Urothelium cell line (cell line): ENCODE measurements at regions not wholly inside any gene's neighbourhood (a gene's known extent, or its start where the extent isn't known, plus 50 kb on each side); places are given as distances from the start of the nearest gene placed in this dataset.

Experiments used
- DNase-seq: peaks from one replicate; pipeline ENCODE4 v3.0.0; 2011; ENCODE audit warnings: low spot score, mixed read lengths
- FAIRE-seq: peaks from 2 replicates; lab custom pipeline; 2011; peaks lifted over from hg19 to GRCh38; lab: Jason Lieb, UNC

DNA sequence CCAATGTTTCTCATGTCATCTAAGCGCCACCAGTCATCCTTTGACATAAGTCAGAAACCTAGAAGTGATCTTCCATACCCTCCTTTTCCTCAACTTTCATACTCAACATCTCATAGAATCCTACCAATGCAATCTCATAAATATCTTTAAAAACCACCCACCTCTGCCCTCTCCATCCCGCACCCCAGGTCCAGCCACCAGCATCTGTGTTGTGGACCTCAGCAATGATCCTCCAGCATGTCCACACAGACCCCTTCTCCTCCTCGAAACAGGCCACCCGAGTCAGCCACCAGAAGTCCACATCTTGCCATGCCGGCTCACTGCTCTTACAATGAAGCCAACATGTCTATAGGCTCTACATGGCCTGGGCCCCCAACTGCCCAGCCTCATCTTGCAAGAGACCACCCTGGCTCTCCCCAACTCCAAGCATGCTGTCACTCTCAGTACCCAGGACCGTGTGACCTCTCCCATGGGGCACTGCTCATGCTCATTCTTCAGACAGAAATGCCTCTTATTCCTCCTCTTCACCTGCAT, 636.7 kb upstream of the ID2 start:
- FAIRE-seq (no peak), DNase-seq (no peak)

DNA sequence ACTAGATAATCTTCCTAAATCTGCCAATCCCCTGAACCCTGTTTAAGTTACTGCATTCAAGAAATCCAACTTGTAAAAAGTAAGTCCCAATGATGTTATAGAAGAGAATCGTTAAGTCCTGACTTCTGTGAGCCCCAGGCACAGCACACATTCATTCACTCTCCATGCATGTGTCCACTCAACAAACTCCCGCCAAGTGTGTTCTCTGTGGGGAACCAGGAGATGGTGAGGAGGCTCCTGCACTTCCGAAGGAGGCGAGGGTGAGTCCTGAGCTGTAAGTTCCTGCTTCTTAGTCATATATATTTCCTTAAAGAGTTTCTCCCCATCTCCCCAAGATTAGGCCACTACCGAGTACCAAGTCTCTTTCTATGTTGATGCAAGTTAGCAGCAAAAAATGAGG, 635.0 kb upstream of the ID2 start:
- FAIRE-seq (no peak), DNase-seq (no peak)

GRCh38 chr2:8049176-8049575, 632.7 kb upstream of the ID2 start:
- FAIRE-seq = no peak
- no peak for DNase-seq

- no peak for DNase-seq
- no peak for FAIRE-seq
Observed at GRCh38 chr2:8049851-8050571, 631.8 kb upstream of the ID2 start.

GRCh38 chr2:8053216-8053615, 628.6 kb upstream of the ID2 start:
- DNase-seq (no peak), FAIRE-seq (no peak)

DNA sequence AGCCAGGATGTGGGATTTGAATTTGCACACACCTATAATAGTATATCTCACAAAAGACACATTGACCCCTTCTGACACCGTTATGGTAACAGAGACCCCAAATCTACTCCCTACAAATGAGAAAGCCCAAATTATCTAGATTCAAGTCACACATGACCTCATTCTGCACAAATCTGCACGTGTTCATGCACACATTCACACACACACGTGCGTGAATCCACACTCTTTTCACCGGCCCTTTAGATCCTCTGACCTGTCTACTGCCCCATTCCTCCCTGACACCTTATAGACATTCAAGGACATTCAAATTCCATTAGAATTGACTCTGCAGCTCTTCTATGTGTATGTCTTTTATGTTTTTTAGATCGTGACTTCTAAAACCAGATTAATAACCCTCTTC, 627.8 kb upstream of the ID2 start:
- FAIRE-seq (no peak), DNase-seq (no peak)

- no peak for FAIRE-seq
Observed at GRCh38 chr2:8058652-8059051, 623.2 kb upstream of the ID2 start.

GRCh38 chr2:8059255-8059654, 622.6 kb upstream of the ID2 start:
- FAIRE-seq = no peak
- DNase-seq = no peak

More at GRCh38 chr2:8058652-8059051, 623.2 kb upstream of the ID2 start:
- DNase-seq = no peak

DNA sequence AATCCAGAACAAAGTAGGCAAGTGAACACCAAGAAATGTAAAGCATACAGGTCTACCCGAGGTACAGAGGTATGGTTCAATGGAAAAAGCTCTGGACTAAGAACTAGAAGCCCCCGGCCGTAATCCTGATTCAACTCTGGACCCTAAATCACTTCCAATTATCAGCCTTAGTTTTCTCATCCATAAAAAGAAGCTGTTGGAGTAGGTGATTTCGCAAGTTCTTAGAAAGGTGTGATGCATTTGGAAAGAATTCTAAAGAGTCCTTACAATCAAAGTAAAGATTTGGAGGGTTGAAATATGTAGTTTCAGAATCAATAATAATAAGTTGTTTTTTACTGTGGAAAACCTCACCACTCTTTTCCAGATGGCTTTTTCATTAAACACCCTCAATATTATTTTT, 622.1 kb upstream of the ID2 start:
- FAIRE-seq (no peak), DNase-seq (no peak)

- no peak for FAIRE-seq
- DNase-seq = no peak
Observed at GRCh38 chr2:8061219-8061618, 620.6 kb upstream of the ID2 start.

DNA sequence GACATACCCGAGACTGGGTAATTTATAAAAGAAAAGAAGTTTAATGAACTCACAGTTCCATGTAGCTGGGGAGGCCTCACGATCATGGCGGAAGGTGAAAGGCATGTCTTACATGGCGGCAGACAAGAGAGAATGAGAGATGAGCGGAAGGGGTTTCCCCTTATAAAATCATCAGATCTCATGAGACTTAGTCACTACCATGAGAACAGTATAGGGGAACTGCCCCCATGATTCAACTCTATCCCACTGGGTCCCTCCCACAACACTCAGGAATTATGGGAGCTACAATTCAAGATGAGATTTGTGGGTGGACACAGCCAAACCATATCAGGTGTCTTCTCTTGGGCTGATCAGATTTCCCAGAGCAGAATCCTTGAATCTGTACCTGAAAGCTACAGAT, 617.3 kb upstream of the ID2 start:
- no peak for DNase-seq
- no peak for FAIRE-seq

DNA sequence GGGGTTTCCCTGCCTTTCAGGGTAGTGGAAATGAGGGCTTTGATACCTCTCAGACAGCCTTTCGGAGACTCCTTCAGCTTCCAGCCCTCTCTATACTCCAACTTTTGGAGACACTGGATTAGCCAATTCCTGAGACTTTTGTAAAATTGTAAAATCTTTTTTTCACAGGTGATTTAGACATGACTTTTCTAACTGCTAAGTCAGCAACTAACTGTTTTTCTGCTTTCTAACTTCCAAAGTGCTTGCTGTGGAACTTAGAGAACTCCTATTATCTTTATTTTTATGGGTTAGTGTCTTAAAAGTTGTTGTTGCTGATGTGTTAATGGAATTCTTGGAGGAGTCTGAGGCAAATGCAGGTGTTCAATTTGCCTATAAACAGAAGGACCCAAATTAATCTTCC, 616.7 kb upstream of the ID2 start:
- no peak for FAIRE-seq
- no peak for DNase-seq

DNA sequence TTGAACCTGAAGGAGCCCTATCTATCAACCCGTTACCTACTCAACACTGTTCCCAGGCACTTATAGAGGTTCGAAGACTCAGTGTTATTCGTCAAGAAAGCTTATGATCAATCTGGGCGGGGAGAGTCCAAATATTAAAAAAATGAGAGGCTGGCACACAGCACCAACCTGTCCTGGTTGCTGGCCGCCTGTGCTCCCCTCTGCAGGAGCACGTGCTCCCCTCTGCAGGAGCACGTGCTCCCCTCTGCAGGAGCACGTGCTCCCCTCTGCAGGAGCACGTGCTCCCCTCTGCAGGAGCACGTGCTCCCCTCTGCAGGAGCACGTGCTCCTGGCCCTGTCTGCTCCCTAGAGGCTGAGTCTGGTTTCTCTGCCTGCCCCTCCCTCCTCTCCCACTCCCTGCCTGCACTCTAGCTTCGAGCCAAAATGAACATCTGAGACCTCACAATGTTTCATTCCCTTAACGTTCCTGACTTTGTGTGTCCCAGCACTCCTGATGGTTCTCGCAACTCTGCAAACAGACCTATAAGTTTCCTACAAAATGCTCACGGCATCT, 614.0 kb upstream of the ID2 start:
- no peak for FAIRE-seq
- no peak for DNase-seq

DNA sequence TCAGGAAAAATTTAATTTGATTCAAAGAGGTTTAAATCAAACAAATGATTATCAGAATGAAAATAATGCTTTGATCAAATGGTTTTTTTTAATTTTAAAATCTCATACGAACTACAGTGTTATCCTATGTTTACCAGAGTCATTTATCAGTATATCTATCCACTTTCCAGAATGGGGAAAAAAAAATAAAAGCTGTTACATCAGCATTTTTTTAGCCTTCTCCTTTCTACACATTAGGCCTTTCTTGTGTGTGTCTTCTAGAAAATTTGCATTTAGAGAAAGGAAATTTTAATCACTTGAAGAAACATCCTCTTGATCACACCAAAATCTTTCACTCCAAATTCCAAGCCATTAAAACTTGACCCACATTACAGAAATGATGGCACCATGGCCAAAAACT, 608.9 kb upstream of the ID2 start:
- no peak for FAIRE-seq

GRCh38 chr2:8073916-8074315, 607.9 kb upstream of the ID2 start:
- DNase-seq = no peak

More for the DNA sequence above, 608.9 kb upstream of the ID2 start:
- DNase-seq = no peak

DNA sequence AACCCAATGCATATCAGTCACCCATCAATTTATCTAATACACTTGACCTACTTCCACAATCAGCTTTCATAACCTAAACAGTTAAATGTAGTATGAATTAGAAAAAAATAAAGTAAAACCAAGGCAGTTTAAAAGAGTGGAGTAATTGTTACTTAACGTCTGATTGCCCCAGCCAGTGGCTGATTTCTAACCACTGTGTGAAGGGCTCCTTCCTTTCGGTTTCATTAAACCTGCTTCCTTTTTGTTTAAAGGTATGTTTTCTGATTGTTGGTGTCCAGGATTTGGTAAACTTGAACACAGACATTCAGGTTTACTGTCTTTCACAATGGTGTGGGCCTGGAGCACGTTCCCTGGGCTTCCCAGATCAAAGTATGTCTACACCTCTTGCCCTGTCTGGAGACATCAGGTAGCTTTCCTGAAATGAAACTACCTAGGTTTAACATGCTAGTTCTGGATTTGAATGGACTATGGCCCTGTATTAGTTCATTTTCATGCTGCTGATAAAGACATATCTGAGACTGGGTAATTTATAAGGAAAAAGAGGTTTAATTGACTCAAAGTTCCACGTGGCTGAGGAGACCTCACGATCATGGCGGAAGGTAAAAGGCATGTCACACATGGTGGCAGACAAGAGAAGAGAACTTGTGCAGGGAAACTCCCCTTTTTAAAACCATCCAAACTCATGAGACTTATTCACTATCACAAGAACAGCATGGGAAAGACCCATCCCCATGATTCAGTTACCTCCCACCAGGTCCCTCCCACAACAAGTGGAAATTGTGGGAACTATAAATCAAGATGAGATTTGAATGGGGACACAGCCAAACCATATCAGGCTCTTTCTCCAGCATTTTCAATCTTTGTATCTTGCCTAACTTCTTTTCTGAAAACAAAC, 605.2 kb upstream of the ID2 start:
- no peak for DNase-seq
- FAIRE-seq = no peak

More at GRCh38 chr2:8073916-8074315, 607.9 kb upstream of the ID2 start:
- FAIRE-seq = no peak

DNA sequence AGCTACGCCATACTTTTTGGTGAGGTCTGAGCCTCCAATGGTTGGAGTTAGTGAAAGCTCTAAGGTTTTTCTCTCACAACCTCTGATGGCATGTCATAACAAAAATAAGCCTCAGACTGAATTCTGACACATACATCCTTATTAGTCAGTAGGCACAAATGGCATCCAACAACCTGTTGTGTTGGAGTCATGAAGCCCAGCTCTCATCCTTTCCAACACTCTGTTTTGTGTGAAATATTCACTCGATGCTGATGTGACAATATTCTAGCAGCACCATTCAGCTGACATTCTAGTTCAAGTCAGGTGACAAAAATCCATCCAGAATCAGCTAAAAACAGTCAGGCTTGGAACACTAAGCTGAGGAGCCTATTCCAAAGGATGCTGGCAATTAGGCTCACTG, 603.2 kb upstream of the ID2 start:
- DNase-seq (no peak), FAIRE-seq (no peak)

DNA sequence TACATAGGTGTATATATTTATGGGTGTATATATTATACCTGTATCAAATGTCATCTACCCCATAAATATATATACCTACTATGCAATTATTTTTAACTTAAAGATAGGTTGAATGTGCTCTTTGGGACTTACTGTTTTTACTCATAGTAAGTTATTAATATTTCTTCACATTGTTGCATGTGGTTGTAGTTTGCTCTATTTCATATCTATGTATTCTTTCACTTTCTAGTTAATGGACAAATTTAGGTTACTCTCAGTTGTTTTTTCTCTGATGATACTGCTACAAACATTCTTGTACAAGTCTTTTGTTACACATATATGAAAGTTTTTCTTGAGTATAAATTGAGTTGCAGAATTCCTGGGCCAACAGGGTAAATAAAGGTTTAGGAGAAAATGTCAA, 601.8 kb upstream of the ID2 start:
- DNase-seq (no peak), FAIRE-seq (no peak)

- DNase-seq = no peak
- no peak for FAIRE-seq
Observed at GRCh38 chr2:8081130-8081529, 600.7 kb upstream of the ID2 start.

DNA sequence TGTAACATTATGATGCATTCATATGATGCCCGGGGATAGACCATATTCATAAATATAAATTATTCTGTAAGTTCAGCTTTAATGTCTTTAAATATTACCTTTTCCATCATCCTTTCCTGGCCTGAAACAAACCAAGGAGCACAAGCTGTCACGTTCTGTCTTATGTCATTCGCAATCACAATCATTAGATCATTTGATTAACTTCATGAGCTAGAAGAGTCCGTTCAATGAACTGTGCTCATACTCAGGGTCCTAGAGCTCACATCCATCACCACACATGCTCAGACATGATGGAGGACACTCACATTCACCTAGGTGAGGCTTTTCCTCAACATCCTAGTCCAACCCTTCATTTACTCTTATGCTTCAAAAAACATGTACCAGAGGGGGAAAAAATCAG, 599.0 kb upstream of the ID2 start:
- DNase-seq (no peak), FAIRE-seq (no peak)

DNA sequence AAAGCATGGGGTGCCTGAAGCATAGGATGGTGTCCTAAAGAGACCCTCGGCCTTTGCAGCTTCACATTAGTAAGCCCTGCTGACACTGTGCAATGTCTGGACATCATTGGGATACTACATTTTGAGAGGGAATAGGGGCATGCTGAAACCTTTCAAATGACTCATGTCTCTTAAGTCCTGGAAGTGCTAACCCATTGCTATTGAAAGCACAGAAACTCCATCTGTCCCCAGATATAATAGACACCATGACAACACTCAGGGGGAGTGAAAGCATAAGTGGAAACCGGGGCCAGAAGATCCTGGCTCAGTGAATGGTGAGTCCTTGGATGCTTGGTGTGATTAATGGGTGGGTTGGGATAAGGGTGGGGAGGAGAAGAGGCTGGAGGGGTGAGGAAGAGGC, 595.5 kb upstream of the ID2 start:
- DNase-seq (no peak), FAIRE-seq (no peak)
